ENCODE measurements at regions not wholly inside any gene's neighbourhood (a gene's known extent, or its start where the extent isn't known, plus 50 kb on each side); places are given as distances from the start of the nearest gene placed in this dataset.
"Not testable (repeated sequence)": the region's sequence is repeated elsewhere in the genome, so short reads cannot be mapped to it uniquely, and the experiment has no call there.

- Histone ChIP-seq H3K4me3 (ENCODE audit: low read depth, low read length) (no peak overlapping the region), H3K9me3 (ENCODE audit: control insufficient read depth, low read length) (no peaks in the 10 kb centered on the region), H3K4me2 (ENCODE audit: low read length) (no peak overlapping the region), H2AFZ (no peak overlapping the region), H3K9ac (no peak overlapping the region), H3K36me3 (ENCODE audit: control insufficient read depth, insufficient read depth, low read length) (no peaks in the 10 kb centered on the region), H3K4me1 (no peaks in the 10 kb centered on the region), H3K79me2 (no peaks in the 10 kb centered on the region), H3K27me3 (ENCODE audit: control insufficient read depth, insufficient read depth, low read length) (no peaks in the 10 kb centered on the region), H3K27ac (no peak overlapping the region)
- TF ChIP-seq CTCF (IDR thresholded peaks at IDR 0.05): no peak
Observed at GRCh38 chr2:20499387-20499786, 52.5 kb downstream of the RHOB start.

GRCh38 chr2:20501974-20502373 is 55.1 kb downstream of the RHOB start:
- Histone ChIP-seq H3K27me3 (ENCODE audit: control insufficient read depth, insufficient read depth, low read length) (no peaks in the 10 kb centered on the region), H3K27ac (no peak overlapping the region), H3K9me3 (ENCODE audit: control insufficient read depth, low read length) (no peaks in the 10 kb centered on the region), H3K36me3 (ENCODE audit: control insufficient read depth, insufficient read depth, low read length) (no peaks in the 10 kb centered on the region), H3K79me2 (no peaks in the 10 kb centered on the region), H2AFZ (no peak overlapping the region), H3K4me1 (no peaks in the 10 kb centered on the region), H3K9ac (no peak overlapping the region), H3K4me2 (ENCODE audit: low read length) (no peak overlapping the region), H3K4me3 (ENCODE audit: low read depth, low read length) (no peak overlapping the region)
- TF ChIP-seq CTCF (IDR thresholded peaks at IDR 0.05): no peak

- H3K9ac ChIP-seq; H3K4me3 ChIP-seq (ENCODE audit: low read depth, low read length); H3K4me2 ChIP-seq (ENCODE audit: low read length); H3K27ac ChIP-seq; H3K4me1 ChIP-seq; H3K9me3 ChIP-seq (ENCODE audit: control insufficient read depth, low read length); H3K36me3 ChIP-seq (ENCODE audit: control insufficient read depth, insufficient read depth, low read length); H2AFZ ChIP-seq; H3K79me2 ChIP-seq; H3K27me3 ChIP-seq (ENCODE audit: control insufficient read depth, insufficient read depth, low read length): not testable (repeated sequence)
Observed at GRCh38 chr2:20502496-20502895, 55.6 kb downstream of the RHOB start.

GRCh38 chr2:20504174-20504573 is 57.3 kb downstream of the RHOB start:
- no peak overlapping the region for H3K27ac ChIP-seq

GRCh38 chr2:20506201-20506685 is 59.4 kb downstream of the RHOB start:
- no peak overlapping the region for H3K4me2 ChIP-seq (ENCODE audit: low read length)
- H3K9me3 ChIP-seq (ENCODE audit: control insufficient read depth, low read length): no peaks in the 10 kb centered on the region
- H3K4me3 ChIP-seq (ENCODE audit: low read depth, low read length): no peak overlapping the region
- no peak for TF ChIP-seq CTCF (IDR thresholded peaks at IDR 0.05)
- no peaks in the 10 kb centered on the region for H3K36me3 ChIP-seq (ENCODE audit: control insufficient read depth, insufficient read depth, low read length)
- no peaks in the 10 kb centered on the region for H3K79me2 ChIP-seq
- H3K4me1 ChIP-seq: peaks cover 8% of the 10 kb centered on the region
- no peaks in the 10 kb centered on the region for H3K27me3 ChIP-seq (ENCODE audit: control insufficient read depth, insufficient read depth, low read length)
- no peak overlapping the region for H3K9ac ChIP-seq
- H2AFZ ChIP-seq: no peak overlapping the region
- H3K27ac ChIP-seq: no peak overlapping the region

More at GRCh38 chr2:20504174-20504573, 57.3 kb downstream of the RHOB start:
- H3K4me2 ChIP-seq (ENCODE audit: low read length): no peak overlapping the region
- H3K27me3 ChIP-seq (ENCODE audit: control insufficient read depth, insufficient read depth, low read length): no peaks in the 10 kb centered on the region
- H2AFZ ChIP-seq: no peak overlapping the region
- no peaks in the 10 kb centered on the region for H3K79me2 ChIP-seq
- H3K9ac ChIP-seq: no peak overlapping the region
- H3K36me3 ChIP-seq (ENCODE audit: control insufficient read depth, insufficient read depth, low read length): no peaks in the 10 kb centered on the region
- H3K4me1 ChIP-seq: no peaks in the 10 kb centered on the region
- no peak overlapping the region for H3K4me3 ChIP-seq (ENCODE audit: low read depth, low read length)
- no peak for TF ChIP-seq CTCF (IDR thresholded peaks at IDR 0.05)
- no peaks in the 10 kb centered on the region for H3K9me3 ChIP-seq (ENCODE audit: control insufficient read depth, low read length)
